ENCODE measurements at regions not wholly inside any gene's neighbourhood (a gene's known extent, or its start where the extent isn't known, plus 50 kb on each side); places are given as distances from the start of the nearest gene placed in this dataset.
"Not testable (repeated sequence)": the region's sequence is repeated elsewhere in the genome, so short reads cannot be mapped to it uniquely, and the experiment has no call there.

GRCh38 chr9:26504057-26504456 lies 388.5 kb downstream of the CAAP1 start:
- Mint-ChIP-seq H3K27ac (ENCODE audit: unreplicated experiment) (no peak overlapping the region), H3K4me3 (no peak overlapping the region), H3K36me3 (ENCODE audit: low read depth) (no peaks in the 10 kb centered on the region), H3K9me3 (no peaks in the 10 kb centered on the region), H3K4me1 (no peaks in the 10 kb centered on the region), H3K27me3 (ENCODE audit: low read depth) (peaks cover 3% of the 10 kb centered on the region)
- TF ChIP-seq CTCF (conservative IDR thresholded peaks at IDR 0.05), result no peak
- no peak for DNase-seq (ENCODE audit: low read depth, low spot score)

GRCh38 chr9:26502311-26502710 lies 390.3 kb downstream of the CAAP1 start:
- Mint-ChIP-seq H3K4me1 (no peaks in the 10 kb centered on the region), H3K4me3 (no peak overlapping the region), H3K27ac (ENCODE audit: unreplicated experiment) (no peak overlapping the region), H3K27me3 (ENCODE audit: low read depth) (peaks cover 3% of the 10 kb centered on the region), H3K9me3 (peaks cover 5% of the 10 kb centered on the region), H3K36me3 (ENCODE audit: low read depth) (peaks cover 6% of the 10 kb centered on the region)
- DNase-seq (ENCODE audit: low read depth, low spot score), result no peak
- peak; percentile 41 for TF ChIP-seq CTCF (conservative IDR thresholded peaks at IDR 0.05)

DNA sequence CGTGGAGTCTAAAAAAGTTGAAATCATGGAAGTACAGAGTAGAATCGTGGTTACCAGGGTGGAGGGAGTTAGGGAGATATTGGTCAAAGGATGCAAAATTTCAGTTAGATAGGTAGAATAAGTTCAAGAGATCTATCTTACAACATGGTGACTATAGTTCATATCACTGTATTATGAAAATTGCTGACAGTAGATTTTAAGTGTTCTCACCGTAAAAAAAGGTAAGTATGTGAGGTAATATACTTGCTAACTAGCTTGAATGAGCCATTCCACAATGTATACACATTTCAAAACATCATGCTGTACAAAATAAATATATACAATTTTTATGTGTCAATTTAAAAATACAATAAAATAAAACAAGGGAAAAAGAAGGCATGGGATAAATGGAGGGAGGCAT lies 392.1 kb downstream of the CAAP1 start:
- no peaks in the 10 kb centered on the region for H3K4me1 Mint-ChIP-seq
- peaks cover under 1% of the 10 kb centered on the region for H3K27me3 Mint-ChIP-seq (ENCODE audit: low read depth)
- no peak for DNase-seq (ENCODE audit: low read depth, low spot score)
- no peak for TF ChIP-seq CTCF (conservative IDR thresholded peaks at IDR 0.05)
- H3K36me3 Mint-ChIP-seq (ENCODE audit: low read depth), result peaks cover 8% of the 10 kb centered on the region
- H3K27ac Mint-ChIP-seq (ENCODE audit: unreplicated experiment), result no peak overlapping the region
- H3K9me3 Mint-ChIP-seq, result peaks cover 8% of the 10 kb centered on the region
- H3K4me3 Mint-ChIP-seq, result no peak overlapping the region

GRCh38 chr9:26492608-26493521 lies 399.7 kb downstream of the CAAP1 start:
- H3K4me3 Mint-ChIP-seq; H3K27ac Mint-ChIP-seq (ENCODE audit: unreplicated experiment); DNase-seq (ENCODE audit: low read depth, low spot score); H3K4me1 Mint-ChIP-seq; H3K27me3 Mint-ChIP-seq (ENCODE audit: low read depth): not testable (repeated sequence)
- peaks cover 14% of the 10 kb centered on the region for H3K36me3 Mint-ChIP-seq (ENCODE audit: low read depth)
- H3K9me3 Mint-ChIP-seq, result peaks cover 11% of the 10 kb centered on the region

- H3K27ac Mint-ChIP-seq (ENCODE audit: unreplicated experiment); H3K4me3 Mint-ChIP-seq; DNase-seq (ENCODE audit: low read depth, low spot score): not testable (repeated sequence)
These were observed 400.5 kb downstream of the CAAP1 start for GRCh38 chr9:26491922-26492607.

DNA sequence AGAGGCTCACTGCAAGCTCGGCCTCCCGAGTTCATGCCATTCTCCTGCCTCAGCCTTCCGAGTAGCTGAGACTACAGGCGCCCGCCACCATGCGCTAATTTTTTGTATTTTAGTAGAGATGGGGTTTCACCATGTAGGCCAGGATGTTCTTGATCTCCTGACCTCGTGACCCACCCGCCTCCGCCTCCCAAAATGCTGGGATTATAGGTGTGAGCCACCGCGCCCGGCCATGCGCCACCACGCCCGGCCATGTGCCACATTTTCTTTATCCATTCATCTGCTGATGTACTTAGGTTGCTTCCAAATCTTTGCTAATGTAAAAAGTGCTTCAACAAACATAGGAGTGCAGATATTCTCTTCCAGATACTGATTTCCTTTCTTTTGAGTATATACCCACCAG lies 408.6 kb downstream of the CAAP1 start:
- Mint-ChIP-seq H3K9me3 (peaks cover 3% of the 10 kb centered on the region), H3K4me1 (no peaks in the 10 kb centered on the region), H3K27ac (ENCODE audit: unreplicated experiment) (no peak overlapping the region), H3K4me3 (no peak overlapping the region), H3K27me3 (ENCODE audit: low read depth) (no peaks in the 10 kb centered on the region), H3K36me3 (ENCODE audit: low read depth) (no peaks in the 10 kb centered on the region)
- no peak for DNase-seq (ENCODE audit: low read depth, low spot score)
- TF ChIP-seq CTCF (conservative IDR thresholded peaks at IDR 0.05), result no peak

More at GRCh38 chr9:26491922-26492607, 400.5 kb downstream of the CAAP1 start:
- H3K27me3 Mint-ChIP-seq (ENCODE audit: low read depth); H3K4me1 Mint-ChIP-seq; H3K9me3 Mint-ChIP-seq; H3K36me3 Mint-ChIP-seq (ENCODE audit: low read depth): not testable (repeated sequence)
